Uterus (tissue), 2 donors: ENCODE measurements at regions not wholly inside any gene's neighbourhood (a gene's known extent, or its start where the extent isn't known, plus 50 kb on each side); places are given as distances from the start of the nearest gene placed in this dataset.

Experiments used
- CTCF ChIP-seq, 4 experiments: fragments of 200-600 bp in 2 of 4; fragments of 450-650 bp in 2 of 4; sonication (generic) in 2 of 4; IDR thresholded peaks; one replicate each; pipeline ENCODE4 v1.5.1; 2016 to 2019; ENCODE audit warnings: antibody characterized with exemption in 4 of 4, mild to moderate bottlenecking in 2 of 4, moderate library complexity in 1 of 4
- POLR2A ChIP-seq, 2 donors: fragments of 450-650 bp; IDR thresholded peaks; one replicate each; pipeline ENCODE4 v1.6.1; 2016; ENCODE audit warnings: antibody characterized with exemption in 2 of 2, mild to moderate bottlenecking in 1 of 2, moderate library complexity in 1 of 2

DNA sequence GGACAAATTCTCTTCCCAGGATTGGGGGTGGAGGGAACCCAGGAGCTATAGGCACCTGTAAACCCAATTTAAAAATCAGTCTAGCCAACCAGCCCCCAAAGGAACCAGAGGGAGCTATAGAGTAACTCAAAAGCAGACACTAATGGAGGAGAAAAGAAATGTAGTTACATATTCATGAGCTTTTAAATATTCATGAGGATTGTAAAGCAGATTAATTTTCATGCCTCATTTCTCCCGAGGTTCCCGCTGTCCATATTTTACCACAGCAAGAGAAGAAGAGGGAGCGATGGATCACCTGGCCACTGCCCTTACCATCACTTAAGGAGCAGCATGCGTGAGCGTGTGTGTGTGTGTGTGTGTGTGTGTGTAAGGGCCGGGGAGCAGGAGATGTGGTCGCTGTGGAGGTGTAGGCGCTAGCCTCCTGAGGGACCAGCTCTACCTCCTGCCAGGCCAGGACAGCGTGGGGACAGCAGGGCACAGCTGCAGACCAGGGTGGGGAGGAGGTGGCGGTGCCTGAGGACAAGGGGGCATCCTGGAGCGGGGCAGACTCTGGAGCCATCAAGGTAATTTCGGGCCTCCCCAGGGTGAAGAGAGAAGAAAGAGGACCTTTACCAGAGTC, 100.7 kb upstream of the THY1 start:
- TF ChIP-seq POLR2A (IDR thresholded peaks at IDR 0.05) (no peak), CTCF (IDR thresholded peaks at IDR 0.05) (no peak)
